Neural cell (in vitro differentiated cells): ENCODE measurements at regions not wholly inside any gene's neighbourhood (a gene's known extent, or its start where the extent isn't known, plus 50 kb on each side); places are given as distances from the start of the nearest gene placed in this dataset.

Experiments used
- EP300 ChIP-seq: fragments of 450-650 bp; conservative IDR thresholded peaks from 2 replicates; pipeline ENCODE4 v1.6.1; 2014; ENCODE audit warnings: antibody characterized with exemption, mild to moderate bottlenecking, moderate library complexity; ENCODE audit not compliant: poor library complexity, severe bottlenecking
- EZH2 ChIP-seq: fragments of 200-600, 300-800 bp; shearing (Covaris generic), sonication (generic); IDR thresholded peaks from 2 replicates; pipeline ENCODE4 v1.6.1; 2014; ENCODE audit warnings: antibody characterized with exemption, low read length, borderline replicate concordance, mild to moderate bottlenecking; ENCODE audit not compliant: insufficient read depth, poor library complexity, severe bottlenecking
- TAF1 ChIP-seq: IDR thresholded peaks from 2 replicates; pipeline ENCODE4 v1.6.1; 2012; ENCODE audit warnings: low read depth
- TF ChIP-seq, protein P1 (sequence below): fragments of 450-650 bp; IDR thresholded peaks from 2 replicates; pipeline ENCODE4 v1.5.1; 2014; ENCODE audit warnings: antibody characterized with exemption, mild to moderate bottlenecking, moderate library complexity; ENCODE audit not compliant: poor library complexity, severe bottlenecking

DNA sequence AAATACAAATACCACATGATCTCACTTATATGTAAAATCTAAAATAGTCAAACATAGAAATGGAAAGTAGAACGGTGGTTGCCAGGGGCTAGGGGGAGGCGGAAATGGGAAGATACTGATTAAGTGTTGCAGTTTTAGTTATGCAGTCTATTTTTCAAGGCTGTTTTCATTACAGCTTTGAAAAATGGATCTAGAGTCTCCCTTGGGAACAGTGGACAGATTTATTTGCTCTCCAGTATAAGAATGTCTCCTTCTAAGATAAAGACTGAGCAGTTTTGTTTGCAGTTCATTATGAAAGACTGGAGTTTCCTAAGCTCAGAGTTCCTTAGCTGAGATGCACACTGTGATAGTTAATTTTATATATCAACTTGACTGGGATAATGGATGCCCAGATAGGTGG is 202.5 kb downstream of the KLHL28 start:
- TF ChIP-seq EZH2 (no peak), EP300 (no peak), TAF1 (no peak)
- TF ChIP-seq, protein P1, sequence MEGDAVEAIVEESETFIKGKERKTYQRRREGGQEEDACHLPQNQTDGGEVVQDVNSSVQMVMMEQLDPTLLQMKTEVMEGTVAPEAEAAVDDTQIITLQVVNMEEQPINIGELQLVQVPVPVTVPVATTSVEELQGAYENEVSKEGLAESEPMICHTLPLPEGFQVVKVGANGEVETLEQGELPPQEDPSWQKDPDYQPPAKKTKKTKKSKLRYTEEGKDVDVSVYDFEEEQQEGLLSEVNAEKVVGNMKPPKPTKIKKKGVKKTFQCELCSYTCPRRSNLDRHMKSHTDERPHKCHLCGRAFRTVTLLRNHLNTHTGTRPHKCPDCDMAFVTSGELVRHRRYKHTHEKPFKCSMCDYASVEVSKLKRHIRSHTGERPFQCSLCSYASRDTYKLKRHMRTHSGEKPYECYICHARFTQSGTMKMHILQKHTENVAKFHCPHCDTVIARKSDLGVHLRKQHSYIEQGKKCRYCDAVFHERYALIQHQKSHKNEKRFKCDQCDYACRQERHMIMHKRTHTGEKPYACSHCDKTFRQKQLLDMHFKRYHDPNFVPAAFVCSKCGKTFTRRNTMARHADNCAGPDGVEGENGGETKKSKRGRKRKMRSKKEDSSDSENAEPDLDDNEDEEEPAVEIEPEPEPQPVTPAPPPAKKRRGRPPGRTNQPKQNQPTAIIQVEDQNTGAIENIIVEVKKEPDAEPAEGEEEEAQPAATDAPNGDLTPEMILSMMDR = no peak
